HAP-1 (cell line): ENCODE measurements at regions not wholly inside any gene's neighbourhood (a gene's known extent, or its start where the extent isn't known, plus 50 kb on each side); places are given as distances from the start of the nearest gene placed in this dataset.

ENCODE experiments used
- DNase-seq, 2 experiments: peaks; one replicate each; pipeline ENCODE4 v3.0.0-alpha.2; 2016 to 2020; ENCODE audit warnings: low spot score in 2 of 2
- H3K27me3 ChIP-seq: fragments of 250-450 bp; sonication (Bioruptor Pico); 2 replicates; pipeline ENCODE4 v1.5.1; 2020; ENCODE audit warnings: low read depth, mild to moderate bottlenecking, moderate library complexity
- H3K36me3 ChIP-seq: fragments of 250-450 bp; sonication (Bioruptor Pico); replicated peaks from 2 replicates; pipeline ENCODE4 v1.5.1; 2020; ENCODE audit warnings: mild to moderate bottlenecking
- H3K4me1 ChIP-seq: fragments of 250-450 bp; sonication (Bioruptor Pico); 2 replicates; pipeline ENCODE4 v1.5.1; 2020; ENCODE audit warnings: mild to moderate bottlenecking
- H3K4me3 ChIP-seq: fragments of 250-450 bp; sonication (Bioruptor Pico); 2 replicates; pipeline ENCODE4 v1.5.1; 2020; ENCODE audit warnings: mild to moderate bottlenecking, moderate library complexity
- H3K9me3 ChIP-seq: fragments of 250-450 bp; sonication (Bioruptor Pico); 2 replicates; pipeline ENCODE4 v1.5.1; 2020; ENCODE audit warnings: mild to moderate bottlenecking, moderate library complexity
- in situ Hi-C: fragments of 300-500 bp; cut with MboI; formaldehyde crosslinking; loops from 3 replicates; pipeline ENCODE4 v1.14.3; 2020; ENCODE audit warnings: low sequenced_read_pairs, inconsistent platforms, mixed read lengths

GRCh38 chr1:98184856-98185255 lies 264.0 kb upstream of the DPYD start:
- H3K9me3 ChIP-seq: no peaks in the 10 kb centered on the region
- H3K27me3 ChIP-seq: peaks cover 3% of the 10 kb centered on the region; the same call in 1 of the 2 replicates
- in situ Hi-C loops: no loop called here
- H3K4me1 ChIP-seq: no peaks in the 10 kb centered on the region
- no peaks in the 10 kb centered on the region for H3K36me3 ChIP-seq
- no peak for DNase-seq
- H3K4me3 ChIP-seq: no peak overlapping the region

DNA sequence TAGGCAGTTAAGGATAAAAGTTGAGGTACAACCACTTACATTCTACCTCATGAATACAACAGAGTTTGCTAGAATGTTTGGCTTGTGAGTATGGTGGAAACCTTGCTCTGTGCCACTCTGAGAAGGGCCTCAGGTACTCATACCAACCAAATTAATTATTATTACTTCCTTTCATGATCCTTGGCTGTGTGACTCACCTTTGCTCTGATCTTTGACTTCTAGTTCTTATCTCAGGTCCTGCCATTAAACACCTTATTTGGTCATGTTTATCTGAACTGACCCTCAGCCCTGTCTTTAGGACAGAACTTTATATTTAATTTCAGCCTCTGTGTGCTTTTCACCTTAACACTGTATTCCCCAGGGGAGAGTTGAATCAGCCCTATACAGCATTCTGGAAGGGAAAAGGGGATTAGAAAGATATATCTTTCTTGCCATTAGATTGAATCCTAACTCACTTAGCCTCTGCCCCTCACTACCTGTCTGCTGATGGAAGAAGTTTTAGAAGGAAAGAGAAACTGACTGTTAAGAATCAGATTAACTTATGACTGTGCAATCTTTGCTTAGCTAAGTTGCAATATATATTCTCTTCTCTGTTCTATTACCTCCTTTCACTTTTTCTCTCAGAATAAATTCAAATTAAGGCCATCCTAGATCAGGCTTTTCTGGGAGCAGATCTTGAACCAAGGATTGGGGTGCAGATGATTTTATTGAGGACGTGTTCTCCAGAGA lies 260.4 kb upstream of the DPYD start:
- in situ Hi-C loops: no loop called here
- DNase-seq: no peak
- no peaks in the 10 kb centered on the region for H3K36me3 ChIP-seq
- H3K4me1 ChIP-seq: no peaks in the 10 kb centered on the region
- H3K27me3 ChIP-seq: no peaks in the 10 kb centered on the region; the same call in 1 of the 2 replicates
- no peaks in the 10 kb centered on the region for H3K9me3 ChIP-seq
- H3K4me3 ChIP-seq: no peak overlapping the region

GRCh38 chr1:98179151-98179773 lies 258.4 kb upstream of the DPYD start:
- DNase-seq: no peak
- H3K27me3 ChIP-seq: no peaks in the 10 kb centered on the region; the same call in 1 of the 2 replicates
- in situ Hi-C loops: no loop called here
- H3K4me3 ChIP-seq: no peak overlapping the region
- H3K9me3 ChIP-seq: no peaks in the 10 kb centered on the region
- H3K36me3 ChIP-seq: no peaks in the 10 kb centered on the region
- no peaks in the 10 kb centered on the region for H3K4me1 ChIP-seq

- Histone ChIP-seq H3K36me3 (no peaks in the 10 kb centered on the region), H3K4me1 (no peaks in the 10 kb centered on the region), H3K4me3 (no peak overlapping the region), H3K27me3 (no peaks in the 10 kb centered on the region; the same call in 1 of the 2 replicates), H3K9me3 (no peaks in the 10 kb centered on the region)
- in situ Hi-C loops: no loop called here
- no peak for DNase-seq
Measured at GRCh38 chr1:98177751-98178150, 256.9 kb upstream of the DPYD start.

DNA sequence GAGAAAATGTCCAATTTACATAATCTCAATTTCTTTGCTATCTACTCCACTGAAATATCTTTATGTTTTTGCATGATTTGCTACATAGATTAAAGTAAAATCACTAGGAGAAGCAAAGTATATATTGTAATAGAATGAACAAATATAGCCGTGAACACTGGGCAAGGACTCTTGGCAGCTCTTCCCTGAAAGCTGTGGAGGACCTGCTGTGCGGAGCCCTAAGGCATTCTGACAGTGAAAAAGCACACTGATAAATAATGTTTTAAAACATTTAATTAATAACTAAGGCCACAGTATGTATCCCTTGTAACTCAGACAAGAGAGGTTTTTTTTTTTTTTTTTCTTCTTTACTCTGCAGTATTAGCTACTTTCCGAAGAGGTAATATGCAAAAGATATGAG lies 256.1 kb upstream of the DPYD start:
- in situ Hi-C loops: no loop called here

GRCh38 chr1:98176414-98176813 lies 255.6 kb upstream of the DPYD start:
- no peaks in the 10 kb centered on the region; the same call in 1 of the 2 replicates for H3K27me3 ChIP-seq
- in situ Hi-C loops: no loop called here

More for the DNA sequence above, 256.1 kb upstream of the DPYD start:
- no peaks in the 10 kb centered on the region for H3K36me3 ChIP-seq
- H3K27me3 ChIP-seq: no peaks in the 10 kb centered on the region; the same call in 1 of the 2 replicates
- no peak overlapping the region for H3K4me3 ChIP-seq
- H3K4me1 ChIP-seq: no peaks in the 10 kb centered on the region
- no peak for DNase-seq
- H3K9me3 ChIP-seq: no peaks in the 10 kb centered on the region

DNA sequence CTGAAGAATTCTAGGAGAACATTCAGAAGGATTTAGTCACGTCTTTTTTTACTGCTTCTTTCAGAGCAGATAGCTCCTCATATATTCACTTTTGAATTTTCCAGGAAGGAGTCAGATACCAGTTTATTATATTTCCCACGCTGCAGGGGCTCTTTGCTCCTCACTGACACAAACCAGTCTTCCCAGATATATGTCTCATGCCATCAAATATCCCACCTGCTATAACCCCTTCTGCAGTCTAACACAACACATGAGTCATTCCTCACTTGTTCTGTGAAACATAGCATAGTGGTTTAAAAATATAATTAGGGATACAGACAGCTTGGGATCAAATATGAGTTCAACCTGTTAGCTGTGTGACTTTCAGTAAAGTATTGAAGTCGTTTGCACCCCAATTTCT lies 251.7 kb upstream of the DPYD start:
- Histone ChIP-seq H3K36me3 (no peaks in the 10 kb centered on the region), H3K4me1 (no peaks in the 10 kb centered on the region), H3K27me3 (no peaks in the 10 kb centered on the region; the same call in 1 of the 2 replicates), H3K9me3 (no peaks in the 10 kb centered on the region), H3K4me3 (no peak overlapping the region)
- no peak for DNase-seq
- in situ Hi-C loops: no loop called here

More at GRCh38 chr1:98176414-98176813, 255.6 kb upstream of the DPYD start:
- Histone ChIP-seq H3K4me1 (no peaks in the 10 kb centered on the region), H3K36me3 (no peaks in the 10 kb centered on the region), H3K9me3 (no peaks in the 10 kb centered on the region), H3K4me3 (no peak overlapping the region)
- DNase-seq: no peak

- in situ Hi-C loops: no loop called here
- H3K36me3 ChIP-seq: no peaks in the 10 kb centered on the region
- DNase-seq: no peak
Measured at GRCh38 chr1:98172022-98172421, 251.2 kb upstream of the DPYD start.

DNA sequence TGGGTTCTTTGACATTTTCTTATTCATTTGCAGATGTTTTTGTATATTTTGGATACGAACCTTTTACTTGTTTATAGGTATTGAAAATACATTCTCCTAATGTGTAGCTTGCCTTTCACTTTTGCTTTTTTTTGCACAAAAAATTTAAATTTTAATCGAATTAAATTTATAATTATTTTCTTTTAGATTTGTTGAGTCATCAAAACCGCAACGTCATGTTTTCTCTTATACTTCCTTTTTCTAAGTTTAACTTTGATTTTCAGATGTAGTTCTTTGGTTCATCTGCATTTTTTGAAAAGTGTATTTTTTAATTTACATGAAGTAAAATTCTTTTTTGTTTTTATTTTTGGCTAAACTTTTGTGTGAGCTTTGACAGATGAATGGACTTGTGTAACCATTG lies 243.7 kb upstream of the DPYD start:
- Histone ChIP-seq H3K4me3 (no peak overlapping the region), H3K27me3 (no peaks in the 10 kb centered on the region), H3K9me3 (no peaks in the 10 kb centered on the region), H3K36me3 (no peaks in the 10 kb centered on the region), H3K4me1 (no peaks in the 10 kb centered on the region)
- in situ Hi-C loops: no loop called here
- no peak for DNase-seq

More at GRCh38 chr1:98172022-98172421, 251.2 kb upstream of the DPYD start:
- Histone ChIP-seq H3K9me3 (no peaks in the 10 kb centered on the region), H3K4me3 (no peak overlapping the region), H3K27me3 (no peaks in the 10 kb centered on the region), H3K4me1 (no peaks in the 10 kb centered on the region)

DNA sequence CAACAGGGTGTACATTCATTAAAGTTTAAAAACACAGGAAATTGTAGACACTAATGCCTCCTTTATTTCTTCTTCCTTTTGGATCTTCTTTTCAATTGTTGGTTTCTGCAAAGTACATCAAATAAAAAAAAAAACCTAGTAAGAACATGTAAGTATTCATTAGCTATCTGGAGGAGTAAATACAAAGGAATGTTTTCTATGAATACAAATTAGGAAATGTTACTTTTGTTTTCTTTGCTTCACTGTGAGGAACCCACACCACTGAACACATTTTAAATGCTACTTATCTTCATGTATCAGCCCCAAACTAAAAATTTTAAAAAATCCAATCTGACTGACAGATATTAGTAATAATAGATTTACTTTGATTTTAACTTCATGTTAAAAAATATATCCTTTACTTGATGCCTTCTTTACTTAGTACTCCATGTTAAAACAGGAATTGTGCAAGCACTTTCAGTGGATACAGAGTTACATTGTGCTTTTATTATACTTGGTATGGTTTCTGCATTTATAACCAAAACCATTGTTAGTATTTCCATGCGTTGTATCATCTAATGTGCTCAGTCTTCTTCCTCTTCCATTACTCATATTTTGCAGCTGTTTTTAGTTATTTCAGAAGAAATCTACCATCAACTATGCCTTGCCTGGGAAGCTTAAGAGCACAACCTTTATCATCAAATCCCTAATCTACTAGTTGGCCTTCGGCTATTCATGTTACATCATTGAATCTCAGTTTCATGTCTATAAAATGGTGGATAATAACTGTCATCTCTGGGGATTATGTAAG lies 236.9 kb upstream of the DPYD start:
- in situ Hi-C loops: no loop called here
- DNase-seq: no peak
- H3K27me3 ChIP-seq: no peaks in the 10 kb centered on the region
- no peaks in the 10 kb centered on the region for H3K4me1 ChIP-seq
- H3K9me3 ChIP-seq: no peaks in the 10 kb centered on the region
- no peaks in the 10 kb centered on the region for H3K36me3 ChIP-seq
- H3K4me3 ChIP-seq: no peak overlapping the region

GRCh38 chr1:98147280-98147679 lies 226.4 kb upstream of the DPYD start:
- in situ Hi-C loops: no loop called here
- Histone ChIP-seq H3K36me3 (no peaks in the 10 kb centered on the region), H3K4me1 (no peaks in the 10 kb centered on the region), H3K9me3 (no peaks in the 10 kb centered on the region), H3K27me3 (no peaks in the 10 kb centered on the region), H3K4me3 (no peak overlapping the region)
- no peak for DNase-seq

DNA sequence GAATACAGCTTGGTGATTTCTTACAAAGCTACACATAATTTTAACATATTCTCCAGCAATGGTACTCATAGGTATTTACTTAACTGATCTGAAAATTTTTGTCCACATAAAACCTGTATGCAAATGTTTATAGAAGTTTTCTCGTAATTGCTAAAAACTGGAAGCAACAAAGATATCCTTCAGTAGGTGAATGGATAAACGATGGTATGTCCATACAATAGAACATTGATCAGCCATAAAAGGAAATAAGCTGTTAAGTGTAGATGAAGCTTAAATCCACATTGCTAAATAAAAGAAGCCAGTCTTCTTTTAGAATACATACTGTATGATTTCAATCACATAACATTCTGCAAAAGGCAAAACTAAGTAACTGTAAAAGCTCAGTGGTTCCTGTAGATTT lies 224.8 kb upstream of the DPYD start:
- in situ Hi-C loops: no loop called here
- no peak for DNase-seq
- H3K4me3 ChIP-seq: no peak overlapping the region
- no peaks in the 10 kb centered on the region for H3K9me3 ChIP-seq
- no peaks in the 10 kb centered on the region for H3K36me3 ChIP-seq
- no peaks in the 10 kb centered on the region for H3K27me3 ChIP-seq
- no peaks in the 10 kb centered on the region for H3K4me1 ChIP-seq

DNA sequence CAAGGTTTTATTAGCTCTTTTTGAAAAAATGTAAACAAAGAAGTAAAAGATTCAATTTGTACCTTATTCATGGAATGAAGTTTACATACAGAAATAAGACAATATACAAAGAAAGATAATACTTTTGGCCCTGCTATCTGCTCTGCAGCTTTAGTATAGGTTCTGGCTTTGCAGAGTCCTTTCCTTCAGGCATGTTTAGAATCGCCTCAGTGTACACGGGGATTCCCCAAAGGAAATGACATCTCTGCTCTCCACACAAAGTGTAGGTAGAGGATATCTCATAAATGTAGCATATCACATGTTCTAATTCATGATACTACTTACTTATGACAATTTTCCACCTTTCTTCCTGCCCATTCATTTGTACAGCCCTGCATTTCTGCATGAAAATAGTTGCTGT lies 222.6 kb upstream of the DPYD start:
- Histone ChIP-seq H3K27me3 (no peaks in the 10 kb centered on the region), H3K9me3 (no peaks in the 10 kb centered on the region), H3K4me3 (no peak overlapping the region), H3K4me1 (no peaks in the 10 kb centered on the region), H3K36me3 (no peaks in the 10 kb centered on the region)
- in situ Hi-C loops: no loop called here
- no peak for DNase-seq

GRCh38 chr1:98133131-98133530 lies 212.3 kb upstream of the DPYD start:
- Histone ChIP-seq H3K9me3 (no peaks in the 10 kb centered on the region), H3K36me3 (no peaks in the 10 kb centered on the region), H3K4me1 (no peaks in the 10 kb centered on the region), H3K27me3 (peaks cover 1% of the 10 kb centered on the region; the same call in 1 of the 2 replicates), H3K4me3 (no peak overlapping the region)
- in situ Hi-C loops: no loop called here
- DNase-seq: no peak
